Naive thymus-derived CD4-positive, alpha-beta T cell (primary cell): ENCODE measurements at regions not wholly inside any gene's neighbourhood (a gene's known extent, or its start where the extent isn't known, plus 50 kb on each side); places are given as distances from the start of the nearest gene placed in this dataset.

Source experiments
- ATAC-seq: fragments of 150-1000 bp; cut with Tn5 transposase; 2 replicates; pipeline ENCODE4 v1.10.0; 2021; ENCODE audit warnings: mild to moderate bottlenecking, moderate library complexity
- CTCF ChIA-PET: fragments of 350-600 bp; sonication (Branson Sonifier 250); formaldehyde crosslinking; loops from one replicate; lab custom pipeline; 2021; ENCODE audit warnings: antibody characterized with exemption; lab: Charles Lee
- POLR2A ChIA-PET: fragments of 350-600 bp; sonication (Branson Sonifier 250); formaldehyde crosslinking; loops from one replicate; lab custom pipeline; 2021; ENCODE audit warnings: antibody characterized with exemption, inconsistent platforms; lab: Charles Lee
- DNase-seq, 9 donors: peaks; one replicate each; pipeline versions ENCODE4 v3.0.0 to v3.0.0-alpha.2; 2020 to 2022; ENCODE audit warnings: mixed read lengths in 1 of 9
- H3K27ac ChIP-seq: one replicate; pipeline ENCODE4 v1.7.0; 2013; ENCODE audit warnings: mild to moderate bottlenecking, low read depth, low read length, moderate library complexity
- H3K27me3 ChIP-seq, 2 donors: one replicate each; pipeline ENCODE4 v1.7.0; 2013; ENCODE audit warnings: low read length in 2 of 2, mild to moderate bottlenecking in 2 of 2, moderate library complexity in 2 of 2; ENCODE audit not compliant: control insufficient read depth in 2 of 2, insufficient read depth in 2 of 2
- H3K36me3 ChIP-seq, 3 experiments: 1 replicate in 2 of 3; 2 replicates in 1 of 3; pipeline ENCODE4 v1.7.0; 2013; ENCODE audit warnings: low read length in 3 of 3, mild to moderate bottlenecking in 3 of 3, moderate library complexity in 1 of 3; ENCODE audit not compliant: insufficient read depth in 3 of 3, control insufficient read depth in 2 of 3
- H3K4me1 ChIP-seq, 2 donors: one replicate each; pipeline ENCODE4 v1.7.0; 2013; ENCODE audit warnings: low read length in 2 of 2, mild to moderate bottlenecking in 2 of 2, moderate library complexity in 1 of 2; ENCODE audit not compliant: control insufficient read depth in 2 of 2, insufficient read depth in 2 of 2
- H3K4me3 ChIP-seq: 2 replicates; pipeline ENCODE4 v1.7.0; 2013; ENCODE audit warnings: mild to moderate bottlenecking, low read length
- H3K9me3 ChIP-seq, 3 experiments: 1 replicate in 2 of 3; 2 replicates in 1 of 3; pipeline ENCODE4 v1.7.0; 2013; ENCODE audit warnings: low read length in 3 of 3; ENCODE audit not compliant: control insufficient read depth in 2 of 3
- H3K27ac Mint-ChIP-seq, 9 donors: one replicate each; pipeline ENCODE4 v1.8.0; 2020 to 2022; ENCODE audit warnings: mixed read lengths in 9 of 9, mild to moderate bottlenecking in 8 of 9, moderate library complexity in 5 of 9, inconsistent platforms in 2 of 9
- H3K27me3 Mint-ChIP-seq, 5 donors: one replicate each; pipeline ENCODE4 v1.8.0; 2021 to 2022; ENCODE audit warnings: mixed read lengths in 5 of 5, mild to moderate bottlenecking in 1 of 5
- H3K36me3 Mint-ChIP-seq, 5 donors: one replicate each; pipeline ENCODE4 v1.8.0; 2020 to 2022; ENCODE audit warnings: mixed read lengths in 5 of 5, mild to moderate bottlenecking in 3 of 5, inconsistent platforms in 1 of 5
- H3K4me1 Mint-ChIP-seq, 7 donors: one replicate each; pipeline ENCODE4 v1.8.0; 2020 to 2022; ENCODE audit warnings: mixed read lengths in 7 of 7, mild to moderate bottlenecking in 3 of 7, inconsistent platforms in 1 of 7
- H3K4me3 Mint-ChIP-seq, 10 donors: one replicate each; pipeline ENCODE4 v1.8.0; 2020 to 2022; ENCODE audit warnings: mild to moderate bottlenecking in 10 of 10, mixed read lengths in 10 of 10, moderate library complexity in 6 of 10, inconsistent platforms in 2 of 10
- H3K9me3 Mint-ChIP-seq, 11 donors: one replicate each; pipeline ENCODE4 v1.8.0; 2020 to 2022; ENCODE audit warnings: mixed read lengths in 11 of 11, mild to moderate bottlenecking in 4 of 11, inconsistent platforms in 1 of 11, moderate library complexity in 1 of 11
- intact Hi-C, 2 donors: fragments of 100-400 bp; cut with micrococcal nuclease; formaldehyde crosslinking; loops; one replicate each; pipeline ENCODE4 v1.15.1; 2023

- CTCF ChIA-PET = no interaction called here
- peaks cover 0 to 6% (median 2%) of the 10 kb centered on the region in 11 donors for H3K9me3 Mint-ChIP-seq
- no peak overlapping the region for H3K27ac Mint-ChIP-seq
- no peaks in the 10 kb centered on the region for H3K36me3 Mint-ChIP-seq
- no peak overlapping the region for H3K4me3 Mint-ChIP-seq
- no peaks in the 10 kb centered on the region for H3K36me3 ChIP-seq
- POLR2A ChIA-PET = no interaction called here
- no peak overlapping the region for H3K4me3 ChIP-seq
- no peak overlapping the region for H3K27ac ChIP-seq
- ATAC-seq = no peak
- H3K4me1 Mint-ChIP-seq = peaks cover 0 to 3% (median 0%) of the 10 kb centered on the region in 7 donors
- H3K27me3 ChIP-seq = no peaks in the 10 kb centered on the region
- H3K4me1 ChIP-seq = no peaks in the 10 kb centered on the region
- no peaks in the 10 kb centered on the region for H3K27me3 Mint-ChIP-seq
- DNase-seq = no peak
- intact Hi-C loops = no loop called here
- H3K9me3 ChIP-seq = no peaks in the 10 kb centered on the region
Measured at GRCh38 chr19:28641395-28641794, 571.6 kb downstream of the UQCRFS1 start.

DNA sequence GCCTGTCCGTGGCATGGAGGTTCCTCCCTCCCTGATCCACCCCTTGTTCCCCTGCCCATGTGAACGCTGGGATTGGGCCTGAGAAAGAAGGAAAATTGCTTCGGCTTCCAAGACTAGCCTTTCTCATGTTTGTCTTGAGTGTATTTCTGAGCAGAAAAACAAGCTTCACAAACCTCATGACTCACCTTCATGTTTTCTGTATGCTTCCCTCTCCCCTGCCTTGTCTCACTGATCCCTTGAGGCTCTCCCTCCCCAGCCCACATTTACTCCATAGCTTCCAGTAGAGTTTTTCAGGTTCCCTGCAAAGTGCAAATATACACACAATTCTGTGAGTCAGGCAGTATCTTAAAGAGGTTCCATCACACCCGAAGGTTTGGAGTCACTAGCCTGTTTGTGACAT is 572.4 kb downstream of the UQCRFS1 start:
- no peaks in the 10 kb centered on the region for H3K9me3 ChIP-seq
- DNase-seq (no peak), ATAC-seq (no peak)
- H3K27me3 ChIP-seq = no peaks in the 10 kb centered on the region
- Mint-ChIP-seq H3K27ac (no peak overlapping the region), H3K27me3 (no peaks in the 10 kb centered on the region), H3K4me3 (no peak overlapping the region), H3K4me1 (peaks cover 0 to 3% (median 0%) of the 10 kb centered on the region in 7 donors), H3K36me3 (no peaks in the 10 kb centered on the region), H3K9me3 (peaks cover 0 to 6% (median 3%) of the 10 kb centered on the region in 11 donors)
- intact Hi-C loops = no loop called here
- no peak overlapping the region for H3K27ac ChIP-seq
- H3K36me3 ChIP-seq = no peaks in the 10 kb centered on the region
- ChIA-PET POLR2A (no interaction called here), CTCF (no interaction called here)
- H3K4me1 ChIP-seq = no peaks in the 10 kb centered on the region
- no peak overlapping the region for H3K4me3 ChIP-seq

GRCh38 chr19:28638445-28638844 is 574.5 kb downstream of the UQCRFS1 start:
- Histone ChIP-seq H3K4me3 (no peak overlapping the region), H3K36me3 (no peaks in the 10 kb centered on the region), H3K27me3 (no peaks in the 10 kb centered on the region), H3K9me3 (peaks cover 0 to 8% (median 0%) of the 10 kb centered on the region in 3 experiments), H3K4me1 (no peaks in the 10 kb centered on the region), H3K27ac (no peak overlapping the region)
- intact Hi-C loops = no loop called here
- H3K36me3 Mint-ChIP-seq = peaks cover 0 to 3% (median 0%) of the 10 kb centered on the region in 5 donors
- ChIA-PET CTCF (no interaction called here), POLR2A (no interaction called here)
- ATAC-seq (no peak), DNase-seq (no peak)
- H3K27me3 Mint-ChIP-seq = peaks cover 0 to 2% (median 0%) of the 10 kb centered on the region in 5 donors
- no peak overlapping the region for H3K27ac Mint-ChIP-seq
- peaks cover 0 to 7% (median 0%) of the 10 kb centered on the region in 7 donors for H3K4me1 Mint-ChIP-seq
- H3K4me3 Mint-ChIP-seq = no peak overlapping the region
- H3K9me3 Mint-ChIP-seq = peaks cover 0 to 24% (median 4%) of the 10 kb centered on the region in 11 donors

- POLR2A ChIA-PET = no interaction called here
- Histone ChIP-seq H3K36me3 (no peaks in the 10 kb centered on the region), H3K27me3 (no peaks in the 10 kb centered on the region), H3K27ac (no peak overlapping the region), H3K4me3 (no peak overlapping the region), H3K4me1 (no peaks in the 10 kb centered on the region), H3K9me3 (peaks cover 0 to 8% (median 0%) of the 10 kb centered on the region in 3 experiments)
- CTCF ChIA-PET = no interaction called here
- no peak overlapping the region for H3K27ac Mint-ChIP-seq
- H3K36me3 Mint-ChIP-seq = peaks cover 0 to 6% (median 0%) of the 10 kb centered on the region in 5 donors
- peaks cover 0 to 23% (median 0%) of the 10 kb centered on the region in 7 donors for H3K4me1 Mint-ChIP-seq
- no peak for ATAC-seq
- peaks cover 0 to 2% (median 0%) of the 10 kb centered on the region in 5 donors for H3K27me3 Mint-ChIP-seq
- peaks cover 0 to 39% (median 4%) of the 10 kb centered on the region in 11 donors for H3K9me3 Mint-ChIP-seq
- no peak overlapping the region for H3K4me3 Mint-ChIP-seq
- DNase-seq = no peak
- intact Hi-C loops = no loop called here
Measured at GRCh38 chr19:28636706-28637105, 576.2 kb downstream of the UQCRFS1 start.

DNA sequence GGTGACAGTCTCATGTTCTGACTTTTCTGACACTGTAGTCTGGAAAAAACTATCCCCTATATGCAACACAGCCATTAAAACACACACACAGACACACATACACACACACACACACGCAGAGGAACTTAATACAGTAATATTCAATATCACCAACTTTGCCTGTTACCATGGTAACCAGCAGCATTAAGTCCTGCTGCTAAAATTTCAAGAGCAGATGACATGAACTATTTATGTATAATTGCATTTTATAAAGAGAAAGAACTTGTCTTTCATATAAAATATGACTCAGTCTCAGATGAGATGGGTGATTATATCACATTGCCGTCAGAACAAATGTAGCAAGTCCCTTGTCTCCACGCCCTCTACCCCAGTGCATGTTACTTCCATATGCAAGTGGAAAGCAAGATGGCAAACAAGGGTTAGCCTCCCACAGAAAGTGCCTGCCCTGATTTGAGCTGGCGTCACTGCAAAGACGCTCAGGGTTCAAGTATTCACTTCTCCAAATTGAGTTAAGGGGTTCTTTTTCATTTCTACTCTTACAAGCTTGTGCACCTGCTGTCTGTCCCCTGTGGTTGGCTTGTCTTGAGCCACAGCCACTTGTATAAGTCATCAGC is 576.8 kb downstream of the UQCRFS1 start:
- Mint-ChIP-seq H3K27me3 (peaks cover 0 to 2% (median 0%) of the 10 kb centered on the region in 5 donors), H3K4me1 (peaks cover 0 to 23% (median 0%) of the 10 kb centered on the region in 7 donors), H3K36me3 (peaks cover 0 to 6% (median 0%) of the 10 kb centered on the region in 5 donors), H3K9me3 (peaks cover 0 to 39% (median 4%) of the 10 kb centered on the region in 11 donors), H3K27ac (no peak overlapping the region), H3K4me3 (no peak overlapping the region)
- peaks cover 0 to 8% (median 0%) of the 10 kb centered on the region in 3 experiments for H3K9me3 ChIP-seq
- no peak overlapping the region for H3K27ac ChIP-seq
- ATAC-seq (no peak), DNase-seq (no peak)
- H3K27me3 ChIP-seq = no peaks in the 10 kb centered on the region
- no peaks in the 10 kb centered on the region for H3K36me3 ChIP-seq
- ChIA-PET POLR2A (no interaction called here), CTCF (no interaction called here)
- intact Hi-C loops = no loop called here
- no peak overlapping the region for H3K4me3 ChIP-seq
- H3K4me1 ChIP-seq = no peaks in the 10 kb centered on the region

DNA sequence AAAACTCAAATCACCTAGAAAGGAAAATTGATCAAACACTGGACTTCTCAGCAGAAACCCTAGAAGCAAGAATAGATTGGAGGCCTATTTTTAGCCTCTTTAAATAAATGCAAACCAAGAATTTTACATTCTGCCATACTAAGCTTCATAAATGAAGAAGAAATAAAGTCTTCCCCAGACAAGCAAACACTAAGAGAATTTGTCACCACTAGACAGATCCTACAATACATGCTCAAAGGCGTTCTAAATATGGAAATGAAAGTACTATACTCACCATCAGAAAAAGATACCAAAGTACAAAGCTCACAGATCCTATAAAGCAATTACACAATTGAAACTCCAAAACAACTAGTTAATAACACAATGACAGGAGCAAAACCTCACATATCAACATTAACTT is 578.1 kb downstream of the UQCRFS1 start:
- DNase-seq = no peak
- POLR2A ChIA-PET = no interaction called here

GRCh38 chr19:28634019-28634328 is 579.0 kb downstream of the UQCRFS1 start:
- no peak overlapping the region for H3K4me3 ChIP-seq
- H3K9me3 Mint-ChIP-seq = peaks cover 0 to 39% (median 6%) of the 10 kb centered on the region in 11 donors
- H3K9me3 ChIP-seq = peaks cover 0 to 8% (median 0%) of the 10 kb centered on the region in 3 experiments
- no peaks in the 10 kb centered on the region for H3K36me3 ChIP-seq
- CTCF ChIA-PET = interaction anchor here (1.3 kb wide), 1 partner anchor 169 kb away, joined by 3 read pairs; no protein-coding TSS in a partner anchor
- H3K27me3 Mint-ChIP-seq = peaks cover 0 to 2% (median 0%) of the 10 kb centered on the region in 5 donors
- DNase-seq (no peak), ATAC-seq (no peak)
- intact Hi-C loops = loop anchor here in 1 of 2 donors (5.0 kb wide), 1 partner anchor 242 kb away; no protein-coding TSS in a partner anchor
- H3K4me3 Mint-ChIP-seq = no peak overlapping the region
- no peaks in the 10 kb centered on the region for H3K4me1 ChIP-seq
- H3K27ac Mint-ChIP-seq = peak overlapping the region in 1 of 9 donors; percentile 14
- peaks cover 0 to 6% (median 0%) of the 10 kb centered on the region in 5 donors for H3K36me3 Mint-ChIP-seq
- H3K27ac ChIP-seq = no peak overlapping the region
- no peaks in the 10 kb centered on the region for H3K27me3 ChIP-seq
- POLR2A ChIA-PET = no interaction called here
- H3K4me1 Mint-ChIP-seq = peaks cover 0 to 31% (median 0%) of the 10 kb centered on the region in 7 donors

More for the DNA sequence above, 578.1 kb downstream of the UQCRFS1 start:
- Histone ChIP-seq H3K9me3 (peaks cover 0 to 8% (median 0%) of the 10 kb centered on the region in 3 experiments), H3K36me3 (no peaks in the 10 kb centered on the region), H3K4me3 (no peak overlapping the region), H3K4me1 (no peaks in the 10 kb centered on the region), H3K27me3 (no peaks in the 10 kb centered on the region), H3K27ac (no peak overlapping the region)
- Mint-ChIP-seq H3K9me3 (peaks cover 0 to 39% (median 5%) of the 10 kb centered on the region in 11 donors), H3K36me3 (peaks cover 0 to 6% (median 0%) of the 10 kb centered on the region in 5 donors), H3K27ac (no peak overlapping the region), H3K27me3 (peaks cover 0 to 2% (median 0%) of the 10 kb centered on the region in 5 donors), H3K4me3 (no peak overlapping the region), H3K4me1 (peaks cover 0 to 31% (median 0%) of the 10 kb centered on the region in 7 donors)
- CTCF ChIA-PET = no interaction called here
- no peak for ATAC-seq
- intact Hi-C loops = loop anchor here in 1 of 2 donors (5.0 kb wide), 1 partner anchor 243 kb away; no protein-coding TSS in a partner anchor
